GM12872 (cell line): ENCODE measurements at regions not wholly inside any gene's neighbourhood (a gene's known extent, or its start where the extent isn't known, plus 50 kb on each side); places are given as distances from the start of the nearest gene placed in this dataset.

Source experiments
- TF ChIP-seq, protein P1 (sequence below): IDR thresholded peaks from 3 replicates; pipeline ENCODE4 v1.5.1; 2011; ENCODE audit warnings: low read depth, mild to moderate bottlenecking, low read length, moderate library complexity; ENCODE audit not compliant: insufficient read depth

DNA sequence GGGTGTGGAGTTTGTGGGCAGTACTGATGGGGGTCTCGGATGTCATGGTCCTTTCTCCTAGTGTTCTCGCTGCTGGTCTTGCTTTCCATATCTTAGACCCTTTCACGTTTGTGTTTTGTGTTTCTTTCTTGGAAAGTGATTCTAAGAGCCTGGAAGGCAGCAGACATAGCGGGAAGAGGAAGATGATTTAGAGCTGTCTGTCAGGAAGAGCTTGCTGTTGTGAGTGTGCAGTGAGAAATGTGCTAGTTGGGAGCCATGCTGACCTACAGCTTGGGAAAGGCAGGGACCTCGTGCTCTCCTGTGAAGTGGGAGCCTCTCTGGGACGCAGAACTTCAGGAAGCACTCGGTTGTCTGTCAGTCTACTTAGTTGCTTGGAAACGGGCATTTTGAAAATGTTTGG, 122.2 kb downstream of the ZNF518B start:
- TF ChIP-seq, protein P1, sequence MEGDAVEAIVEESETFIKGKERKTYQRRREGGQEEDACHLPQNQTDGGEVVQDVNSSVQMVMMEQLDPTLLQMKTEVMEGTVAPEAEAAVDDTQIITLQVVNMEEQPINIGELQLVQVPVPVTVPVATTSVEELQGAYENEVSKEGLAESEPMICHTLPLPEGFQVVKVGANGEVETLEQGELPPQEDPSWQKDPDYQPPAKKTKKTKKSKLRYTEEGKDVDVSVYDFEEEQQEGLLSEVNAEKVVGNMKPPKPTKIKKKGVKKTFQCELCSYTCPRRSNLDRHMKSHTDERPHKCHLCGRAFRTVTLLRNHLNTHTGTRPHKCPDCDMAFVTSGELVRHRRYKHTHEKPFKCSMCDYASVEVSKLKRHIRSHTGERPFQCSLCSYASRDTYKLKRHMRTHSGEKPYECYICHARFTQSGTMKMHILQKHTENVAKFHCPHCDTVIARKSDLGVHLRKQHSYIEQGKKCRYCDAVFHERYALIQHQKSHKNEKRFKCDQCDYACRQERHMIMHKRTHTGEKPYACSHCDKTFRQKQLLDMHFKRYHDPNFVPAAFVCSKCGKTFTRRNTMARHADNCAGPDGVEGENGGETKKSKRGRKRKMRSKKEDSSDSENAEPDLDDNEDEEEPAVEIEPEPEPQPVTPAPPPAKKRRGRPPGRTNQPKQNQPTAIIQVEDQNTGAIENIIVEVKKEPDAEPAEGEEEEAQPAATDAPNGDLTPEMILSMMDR = no peak

DNA sequence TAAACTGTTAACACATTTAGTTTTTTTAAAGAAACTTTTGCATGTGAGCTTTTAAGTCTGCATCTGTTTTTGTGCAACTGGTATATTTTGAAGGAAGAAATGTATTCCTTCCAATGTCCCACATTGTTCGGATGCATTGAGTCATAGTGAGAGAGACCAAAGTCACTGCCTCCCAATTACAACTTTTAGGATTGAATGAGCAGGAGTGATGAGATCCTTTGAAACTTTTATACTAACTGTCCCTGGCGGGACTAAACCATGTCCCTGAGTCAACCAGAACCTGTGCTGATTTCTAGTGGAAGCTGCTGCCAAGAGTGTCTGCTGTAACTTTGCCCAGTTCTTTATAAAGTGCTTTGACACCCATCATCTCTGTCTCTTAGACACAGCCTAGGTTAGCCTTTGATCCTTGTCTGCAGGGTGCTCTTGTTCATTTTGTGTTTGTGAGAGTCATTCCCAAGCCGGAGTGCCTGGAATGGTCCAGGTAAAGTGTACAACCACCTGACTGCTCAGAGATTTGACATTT, 122.7 kb downstream of the ZNF518B start:
- TF ChIP-seq, protein P1 = no peak

DNA sequence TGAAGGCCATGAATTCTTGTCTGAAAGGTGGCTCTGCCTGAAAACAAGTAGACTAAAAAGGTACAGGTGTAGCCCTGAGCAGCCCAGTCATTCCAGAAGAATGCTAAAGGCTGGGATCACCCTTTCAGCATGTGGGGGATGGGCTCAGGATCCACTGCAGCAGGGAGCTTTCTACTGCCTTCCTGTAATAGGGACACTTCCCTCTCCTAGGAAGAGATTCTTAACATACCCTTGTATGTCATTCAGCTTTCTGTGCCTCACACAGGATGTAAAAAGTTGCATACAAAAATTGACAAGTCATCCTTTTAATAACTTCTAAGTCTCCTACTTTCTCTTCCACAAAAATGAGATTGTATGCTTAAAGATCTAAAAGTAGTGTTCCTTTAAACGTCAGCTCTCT, 123.3 kb downstream of the ZNF518B start:
- TF ChIP-seq, protein P1 = no peak

DNA sequence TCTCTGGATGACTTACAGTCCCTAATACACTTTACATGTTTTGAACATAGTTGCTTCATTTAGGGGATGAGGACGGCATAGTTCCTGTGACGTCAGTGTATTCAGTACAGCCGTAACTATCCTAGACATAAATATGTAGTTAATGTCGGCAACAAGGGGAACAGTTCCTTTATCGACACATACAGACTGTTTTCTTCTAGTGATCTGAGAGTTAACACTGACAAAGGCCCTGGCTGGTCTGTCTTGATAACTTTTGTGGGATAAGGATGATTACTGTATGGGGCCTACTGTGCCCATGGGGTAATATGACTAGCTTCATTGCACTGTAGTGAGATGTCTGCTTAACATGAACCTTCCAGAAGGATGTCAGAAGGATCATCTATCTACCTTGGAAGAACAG, 131.2 kb downstream of the ZNF518B start:
- TF ChIP-seq, protein P1 = no peak

DNA sequence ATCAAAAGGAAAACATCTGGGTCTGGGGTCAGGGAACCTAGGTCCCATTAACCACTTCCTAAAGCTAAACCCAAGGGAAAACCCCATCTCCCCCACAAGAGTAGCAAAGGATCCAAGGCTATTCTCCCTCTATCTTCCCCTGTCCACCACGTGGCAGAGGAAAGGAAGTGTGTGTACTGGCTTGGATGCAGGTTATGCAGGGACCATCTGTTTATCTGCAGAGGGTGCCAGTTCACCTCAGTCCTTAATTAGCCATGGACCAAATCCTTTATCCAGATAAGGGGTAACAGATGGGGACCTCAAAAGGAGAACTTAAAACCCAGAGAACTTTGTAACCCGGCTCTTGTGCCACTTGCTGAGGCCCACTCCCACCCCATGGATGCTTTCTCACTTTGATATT, 135.3 kb downstream of the ZNF518B start:
- TF ChIP-seq, protein P1 = no peak

DNA sequence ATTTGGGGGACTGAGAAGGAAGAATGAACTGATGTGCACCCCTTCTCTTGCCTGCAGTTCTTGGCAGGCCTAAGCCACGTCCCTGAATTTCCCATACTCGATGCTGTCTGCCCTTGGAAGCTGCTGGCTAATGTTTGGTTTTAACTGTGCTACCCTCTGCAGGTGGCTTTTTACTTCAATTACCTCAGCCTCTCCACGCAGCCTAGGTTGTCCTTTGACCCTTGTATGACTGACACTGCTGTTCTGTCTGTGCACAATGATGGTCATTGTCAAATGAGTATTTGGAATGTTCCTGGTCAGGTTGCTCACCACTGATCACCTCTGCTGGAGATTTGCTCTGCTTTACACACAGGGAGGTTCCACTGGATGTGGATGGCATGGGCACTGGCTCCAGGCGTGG, 137.1 kb downstream of the ZNF518B start:
- TF ChIP-seq, protein P1 = no peak

DNA sequence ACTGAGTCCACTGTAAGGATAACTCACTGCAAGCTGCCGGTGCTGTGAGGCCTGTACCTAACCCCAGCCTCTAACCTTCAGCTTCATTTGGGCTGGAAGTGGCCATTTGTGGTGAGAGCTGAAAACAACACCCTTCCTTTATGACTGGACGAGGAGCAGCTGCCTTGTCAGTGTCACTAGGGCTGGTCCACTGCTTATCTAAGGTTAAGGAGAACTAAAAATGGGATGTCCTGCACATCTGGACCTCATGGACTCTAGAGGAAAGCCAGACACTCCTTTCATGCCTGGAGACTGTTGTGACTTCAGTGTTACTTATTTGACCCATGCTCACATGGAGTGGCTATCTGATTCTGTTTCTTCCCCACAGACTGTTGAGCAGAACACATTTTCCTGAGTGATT, 139.9 kb downstream of the ZNF518B start:
- TF ChIP-seq, protein P1 = no peak
